ENCODE measurements at regions not wholly inside any gene's neighbourhood (a gene's known extent, or its start where the extent isn't known, plus 50 kb on each side); places are given as distances from the start of the nearest gene placed in this dataset.

GRCh38 chr12:94073441-94074051, 74.8 kb upstream of the PLXNC1 start:
- H3K27ac ChIP-seq (ENCODE audit: low read depth, low read length), result no peak overlapping the region
- H3K27me3 ChIP-seq (ENCODE audit: control insufficient read depth in 5 of 5, insufficient read depth in 4 of 5, low read length in 5 of 5), result no peaks in the 10 kb centered on the region
- no peak overlapping the region for H3K4me3 ChIP-seq (ENCODE audit: low read depth in 1 of 5, low read length in 5 of 5)
- H3K9ac ChIP-seq (ENCODE audit: low read length in 5 of 5), result no peak overlapping the region
- H3K4me1 ChIP-seq (ENCODE audit: control insufficient read depth in 5 of 5, insufficient read depth in 5 of 5, low read length in 5 of 5), result peaks cover 10 to 27% (median 19%) of the 10 kb centered on the region in 5 donors
- no peaks in the 10 kb centered on the region for H3K9me3 ChIP-seq (ENCODE audit: control insufficient read depth in 5 of 5, low read length in 5 of 5)
- no peaks in the 10 kb centered on the region for H3K36me3 ChIP-seq (ENCODE audit: control insufficient read depth in 5 of 5, insufficient read depth in 5 of 5, low read length in 5 of 5)

- peak overlapping the region in 1 of 5 donors; percentile 27 for H3K4me3 ChIP-seq (ENCODE audit: low read depth in 1 of 5, low read length in 5 of 5)
Measured at GRCh38 chr12:94074216-94074979, 74.0 kb upstream of the PLXNC1 start.

GRCh38 chr12:94074980-94075629, 73.3 kb upstream of the PLXNC1 start:
- peak overlapping the region in 1 of 5 donors; percentile 48 for H3K9ac ChIP-seq (ENCODE audit: low read length in 5 of 5)

More at GRCh38 chr12:94074216-94074979, 74.0 kb upstream of the PLXNC1 start:
- Histone ChIP-seq H3K4me1 (ENCODE audit: control insufficient read depth in 5 of 5, insufficient read depth in 5 of 5, low read length in 5 of 5) (peaks cover 10 to 29% (median 19%) of the 10 kb centered on the region in 5 donors), H3K36me3 (ENCODE audit: control insufficient read depth in 5 of 5, insufficient read depth in 5 of 5, low read length in 5 of 5) (no peaks in the 10 kb centered on the region), H3K9me3 (ENCODE audit: control insufficient read depth in 5 of 5, low read length in 5 of 5) (no peaks in the 10 kb centered on the region), H3K9ac (ENCODE audit: low read length in 5 of 5) (peak overlapping the region in 1 of 5 donors; percentile 48), H3K27ac (ENCODE audit: low read depth, low read length) (peak overlapping the region; percentile 54), H3K27me3 (ENCODE audit: control insufficient read depth in 5 of 5, insufficient read depth in 4 of 5, low read length in 5 of 5) (no peaks in the 10 kb centered on the region)

GRCh38 chr12:94077209-94077608, 71.2 kb upstream of the PLXNC1 start:
- Histone ChIP-seq H3K27ac (ENCODE audit: low read depth, low read length) (no peak overlapping the region), H3K4me3 (ENCODE audit: low read depth in 1 of 5, low read length in 5 of 5) (no peak overlapping the region), H3K4me1 (ENCODE audit: control insufficient read depth in 5 of 5, insufficient read depth in 5 of 5, low read length in 5 of 5) (peaks cover 10 to 42% (median 30%) of the 10 kb centered on the region in 5 donors), H3K36me3 (ENCODE audit: control insufficient read depth in 5 of 5, insufficient read depth in 5 of 5, low read length in 5 of 5) (no peaks in the 10 kb centered on the region), H3K9ac (ENCODE audit: low read length in 5 of 5) (no peak overlapping the region), H3K9me3 (ENCODE audit: control insufficient read depth in 5 of 5, low read length in 5 of 5) (no peaks in the 10 kb centered on the region), H3K27me3 (ENCODE audit: control insufficient read depth in 5 of 5, insufficient read depth in 4 of 5, low read length in 5 of 5) (no peaks in the 10 kb centered on the region)

More at GRCh38 chr12:94074980-94075629, 73.3 kb upstream of the PLXNC1 start:
- H3K27me3 ChIP-seq (ENCODE audit: control insufficient read depth in 5 of 5, insufficient read depth in 4 of 5, low read length in 5 of 5), result no peaks in the 10 kb centered on the region
- peaks cover 10 to 36% (median 24%) of the 10 kb centered on the region in 5 donors for H3K4me1 ChIP-seq (ENCODE audit: control insufficient read depth in 5 of 5, insufficient read depth in 5 of 5, low read length in 5 of 5)
- peak overlapping the region in 2 of 5 donors; percentile 19 to 27 for H3K4me3 ChIP-seq (ENCODE audit: low read depth in 1 of 5, low read length in 5 of 5)
- H3K9me3 ChIP-seq (ENCODE audit: control insufficient read depth in 5 of 5, low read length in 5 of 5), result no peaks in the 10 kb centered on the region
- peak overlapping the region; percentile 54 for H3K27ac ChIP-seq (ENCODE audit: low read depth, low read length)
- no peaks in the 10 kb centered on the region for H3K36me3 ChIP-seq (ENCODE audit: control insufficient read depth in 5 of 5, insufficient read depth in 5 of 5, low read length in 5 of 5)

GRCh38 chr12:94078138-94078723, 70.1 kb upstream of the PLXNC1 start:
- Histone ChIP-seq H3K36me3 (ENCODE audit: control insufficient read depth in 5 of 5, insufficient read depth in 5 of 5, low read length in 5 of 5) (no peaks in the 10 kb centered on the region), H3K27ac (ENCODE audit: low read depth, low read length) (no peak overlapping the region), H3K4me1 (ENCODE audit: control insufficient read depth in 5 of 5, insufficient read depth in 5 of 5, low read length in 5 of 5) (peaks cover 10 to 42% (median 30%) of the 10 kb centered on the region in 5 donors), H3K9me3 (ENCODE audit: control insufficient read depth in 5 of 5, low read length in 5 of 5) (no peaks in the 10 kb centered on the region), H3K9ac (ENCODE audit: low read length in 5 of 5) (no peak overlapping the region), H3K4me3 (ENCODE audit: low read depth in 1 of 5, low read length in 5 of 5) (no peak overlapping the region), H3K27me3 (ENCODE audit: control insufficient read depth in 5 of 5, insufficient read depth in 4 of 5, low read length in 5 of 5) (no peaks in the 10 kb centered on the region)

- Histone ChIP-seq H3K9me3 (ENCODE audit: control insufficient read depth in 5 of 5, low read length in 5 of 5) (no peaks in the 10 kb centered on the region), H3K4me1 (ENCODE audit: control insufficient read depth in 5 of 5, insufficient read depth in 5 of 5, low read length in 5 of 5) (peaks cover 10 to 41% (median 28%) of the 10 kb centered on the region in 5 donors), H3K27ac (ENCODE audit: low read depth, low read length) (no peak overlapping the region), H3K9ac (ENCODE audit: low read length in 5 of 5) (no peak overlapping the region), H3K27me3 (ENCODE audit: control insufficient read depth in 5 of 5, insufficient read depth in 4 of 5, low read length in 5 of 5) (no peaks in the 10 kb centered on the region), H3K4me3 (ENCODE audit: low read depth in 1 of 5, low read length in 5 of 5) (no peak overlapping the region), H3K36me3 (ENCODE audit: control insufficient read depth in 5 of 5, insufficient read depth in 5 of 5, low read length in 5 of 5) (no peaks in the 10 kb centered on the region)
Measured at GRCh38 chr12:94078736-94079509, 69.5 kb upstream of the PLXNC1 start.

- H3K4me1 ChIP-seq (ENCODE audit: control insufficient read depth in 5 of 5, insufficient read depth in 5 of 5, low read length in 5 of 5), result peaks cover 7 to 33% (median 25%) of the 10 kb centered on the region in 5 donors
- H3K9ac ChIP-seq (ENCODE audit: low read length in 5 of 5), result no peak overlapping the region
- H3K27ac ChIP-seq (ENCODE audit: low read depth, low read length), result no peak overlapping the region
- H3K36me3 ChIP-seq (ENCODE audit: control insufficient read depth in 5 of 5, insufficient read depth in 5 of 5, low read length in 5 of 5), result no peaks in the 10 kb centered on the region
- H3K4me3 ChIP-seq (ENCODE audit: low read depth in 1 of 5, low read length in 5 of 5), result no peak overlapping the region
- H3K27me3 ChIP-seq (ENCODE audit: control insufficient read depth in 5 of 5, insufficient read depth in 4 of 5, low read length in 5 of 5), result no peaks in the 10 kb centered on the region
- H3K9me3 ChIP-seq (ENCODE audit: control insufficient read depth in 5 of 5, low read length in 5 of 5), result no peaks in the 10 kb centered on the region
Measured at GRCh38 chr12:94079566-94080340, 68.6 kb upstream of the PLXNC1 start.

- Histone ChIP-seq H3K9ac (ENCODE audit: low read length in 5 of 5) (no peak overlapping the region), H3K27ac (ENCODE audit: low read depth, low read length) (no peak overlapping the region), H3K9me3 (ENCODE audit: control insufficient read depth in 5 of 5, low read length in 5 of 5) (no peaks in the 10 kb centered on the region), H3K36me3 (ENCODE audit: control insufficient read depth in 5 of 5, insufficient read depth in 5 of 5, low read length in 5 of 5) (no peaks in the 10 kb centered on the region), H3K4me1 (ENCODE audit: control insufficient read depth in 5 of 5, insufficient read depth in 5 of 5, low read length in 5 of 5) (peaks cover 1 to 26% (median 18%) of the 10 kb centered on the region in 5 donors), H3K27me3 (ENCODE audit: control insufficient read depth in 5 of 5, insufficient read depth in 4 of 5, low read length in 5 of 5) (no peaks in the 10 kb centered on the region), H3K4me3 (ENCODE audit: low read depth in 1 of 5, low read length in 5 of 5) (no peak overlapping the region)
Measured at GRCh38 chr12:94080341-94081009, 67.9 kb upstream of the PLXNC1 start.
